Natural killer cell (primary cell): ENCODE measurements at regions not wholly inside any gene's neighbourhood (a gene's known extent, or its start where the extent isn't known, plus 50 kb on each side); places are given as distances from the start of the nearest gene placed in this dataset.

Experiments used
- ATAC-seq, 3 donors: fragments of 150-1000 bp in 2 of 3; fragments of 200-7000 bp in 1 of 3; cut with Tn5 transposase; 1 replicate in 1 of 3; 2 replicates in 2 of 3; pipeline ENCODE4 v1.10.0; 2021; ENCODE audit warnings: mild to moderate bottlenecking in 2 of 3, moderate library complexity in 2 of 3
- DNase-seq, 2 donors: peaks; one replicate each; pipeline versions ENCODE4 v3.0.0 to v3.0.0-alpha.2; 2013 to 2021; ENCODE audit warnings: mixed read lengths in 1 of 2
- H3K27ac ChIP-seq: one replicate; pipeline ENCODE4 v1.5.1; 2013; ENCODE audit warnings: mild to moderate bottlenecking, low read length
- H3K27me3 ChIP-seq: one replicate; pipeline ENCODE4 v1.6.1; 2013; ENCODE audit warnings: low read length; ENCODE audit not compliant: control insufficient read depth, insufficient read depth
- H3K36me3 ChIP-seq: one replicate; pipeline ENCODE4 v1.6.1; 2013; ENCODE audit warnings: low read length; ENCODE audit not compliant: control insufficient read depth, insufficient read depth
- H3K4me1 ChIP-seq: one replicate; pipeline ENCODE4 v1.6.1; 2013; ENCODE audit warnings: low read length; ENCODE audit not compliant: control insufficient read depth, insufficient read depth
- H3K4me3 ChIP-seq: one replicate; pipeline ENCODE4 v1.5.1; 2013; ENCODE audit warnings: low read length
- H3K9me3 ChIP-seq: one replicate; pipeline ENCODE4 v1.6.1; 2013; ENCODE audit warnings: low read length; ENCODE audit not compliant: control insufficient read depth, insufficient read depth
- H3K27ac Mint-ChIP-seq, 2 donors: one replicate each; pipeline ENCODE4 v1.8.0; 2022; ENCODE audit warnings: mild to moderate bottlenecking in 2 of 2, mixed read lengths in 2 of 2, moderate library complexity in 1 of 2
- H3K27me3 Mint-ChIP-seq, 2 donors: one replicate each; pipeline ENCODE4 v1.8.0; 2022; ENCODE audit warnings: low read depth in 2 of 2, mixed read lengths in 2 of 2
- H3K36me3 Mint-ChIP-seq: one replicate; pipeline ENCODE4 v1.8.0; 2022; ENCODE audit warnings: mixed read lengths
- H3K4me1 Mint-ChIP-seq, 2 donors: one replicate each; pipeline ENCODE4 v1.8.0; 2022; ENCODE audit warnings: mixed read lengths in 2 of 2
- H3K4me3 Mint-ChIP-seq: one replicate; pipeline ENCODE4 v1.8.0; 2022; ENCODE audit warnings: mild to moderate bottlenecking, moderate library complexity, mixed read lengths
- H3K9me3 Mint-ChIP-seq, 2 donors: one replicate each; pipeline ENCODE4 v1.8.0; 2022; ENCODE audit warnings: mixed read lengths in 2 of 2
- CTCF ChIP-seq: fragments of 200-600 bp; IDR thresholded peaks from one replicate; pipeline ENCODE4 v1.8.0; 2022; ENCODE audit warnings: antibody characterized with exemption
- WGBS: methylation state at CpG from one replicate; pipeline ENCODE4 v1.1.7; 2013; ENCODE audit warnings: missing lambda C conversion rate; ENCODE audit not compliant: insufficient coverage; 5-methylcytosine and 5-hydroxymethylcytosine counted together
- intact Hi-C: fragments of 100-400 bp; cut with micrococcal nuclease; formaldehyde crosslinking; loops from one replicate; pipeline ENCODE4 v1.14.2; 2022

- no peaks in the 10 kb centered on the region for H3K4me1 Mint-ChIP-seq
- H3K27ac Mint-ChIP-seq, result no peak overlapping the region
- ATAC-seq (no peak), DNase-seq (no peak)
- no peak overlapping the region for H3K4me3 Mint-ChIP-seq
- WGBS, result 93% methylated on average over 3 of the region's 3 CpGs
- H3K4me3 ChIP-seq, result no peak overlapping the region
- H3K36me3 ChIP-seq, result no peaks in the 10 kb centered on the region
- H3K9me3 ChIP-seq, result no peaks in the 10 kb centered on the region
- no peaks in the 10 kb centered on the region for H3K4me1 ChIP-seq
- no peaks in the 10 kb centered on the region for H3K27me3 Mint-ChIP-seq
- no peak overlapping the region for H3K27ac ChIP-seq
- TF ChIP-seq CTCF, result no peak
- no peaks in the 10 kb centered on the region for H3K36me3 Mint-ChIP-seq
- intact Hi-C loops, result no loop called here
- peaks cover 3 to 8% of the 10 kb centered on the region in 2 donors for H3K9me3 Mint-ChIP-seq
- no peaks in the 10 kb centered on the region for H3K27me3 ChIP-seq
Measured at GRCh38 chr17:69936996-69937395, 138.0 kb upstream of the KCNJ16 start.

GRCh38 chr17:69943058-69943457 is 132.0 kb upstream of the KCNJ16 start:
- no peak for ATAC-seq
- Histone ChIP-seq H3K27ac (no peak overlapping the region), H3K9me3 (no peaks in the 10 kb centered on the region), H3K27me3 (no peaks in the 10 kb centered on the region), H3K4me3 (no peak overlapping the region), H3K36me3 (no peaks in the 10 kb centered on the region), H3K4me1 (no peaks in the 10 kb centered on the region)
- Mint-ChIP-seq H3K27ac (no peak overlapping the region), H3K4me3 (no peak overlapping the region), H3K4me1 (no peaks in the 10 kb centered on the region), H3K27me3 (no peaks in the 10 kb centered on the region), H3K9me3 (peaks cover 0 to 2% of the 10 kb centered on the region in 2 donors), H3K36me3 (no peaks in the 10 kb centered on the region)
- intact Hi-C loops, result no loop called here
- no peak for TF ChIP-seq CTCF
- no peak for DNase-seq

GRCh38 chr17:69944406-69944805 is 130.6 kb upstream of the KCNJ16 start:
- Histone ChIP-seq H3K36me3 (no peaks in the 10 kb centered on the region), H3K9me3 (no peaks in the 10 kb centered on the region), H3K27me3 (no peaks in the 10 kb centered on the region), H3K27ac (no peak overlapping the region), H3K4me3 (no peak overlapping the region), H3K4me1 (no peaks in the 10 kb centered on the region)
- no peak for ATAC-seq
- no peak overlapping the region for H3K4me3 Mint-ChIP-seq
- DNase-seq, result no peak
- 84% methylated on average over 5 of the region's 5 CpGs for WGBS
- H3K36me3 Mint-ChIP-seq, result no peaks in the 10 kb centered on the region
- H3K27ac Mint-ChIP-seq, result no peak overlapping the region
- no peaks in the 10 kb centered on the region for H3K9me3 Mint-ChIP-seq
- no peaks in the 10 kb centered on the region for H3K27me3 Mint-ChIP-seq
- no peak for TF ChIP-seq CTCF
- H3K4me1 Mint-ChIP-seq, result no peaks in the 10 kb centered on the region
- intact Hi-C loops, result no loop called here

GRCh38 chr17:69945698-69946185 is 129.3 kb upstream of the KCNJ16 start:
- Histone ChIP-seq H3K27me3 (no peaks in the 10 kb centered on the region), H3K27ac (no peak overlapping the region), H3K4me3 (no peak overlapping the region), H3K9me3 (no peaks in the 10 kb centered on the region), H3K4me1 (no peaks in the 10 kb centered on the region), H3K36me3 (no peaks in the 10 kb centered on the region)
- Mint-ChIP-seq H3K27me3 (no peaks in the 10 kb centered on the region), H3K9me3 (no peaks in the 10 kb centered on the region), H3K4me1 (no peaks in the 10 kb centered on the region), H3K36me3 (no peaks in the 10 kb centered on the region), H3K4me3 (no peak overlapping the region), H3K27ac (no peak overlapping the region)
- DNase-seq (no peak), ATAC-seq (no peak)
- WGBS, result 88% methylated on average over 3 of the region's 3 CpGs
- intact Hi-C loops, result no loop called here
- no peak for TF ChIP-seq CTCF
